Body of pancreas (tissue), 4 donors: ENCODE measurements at regions not wholly inside any gene's neighbourhood (a gene's known extent, or its start where the extent isn't known, plus 50 kb on each side); places are given as distances from the start of the nearest gene placed in this dataset.

Experiments used
- POLR2A ChIP-seq, 3 donors: fragments of 450-650 bp; IDR thresholded peaks; one replicate each; pipeline ENCODE4 v1.6.1; 2016; ENCODE audit warnings: antibody characterized with exemption in 3 of 3, mild to moderate bottlenecking in 2 of 3
- TF ChIP-seq, protein P1 (sequence below), 7 experiments: fragments of 450-650 bp in 4 of 7; fragments of 200-600 bp in 3 of 7; sonication (generic) in 3 of 7; IDR thresholded peaks; one replicate each; pipeline ENCODE4 v1.5.1; 2016 to 2019; ENCODE audit warnings: antibody characterized with exemption in 7 of 7

DNA sequence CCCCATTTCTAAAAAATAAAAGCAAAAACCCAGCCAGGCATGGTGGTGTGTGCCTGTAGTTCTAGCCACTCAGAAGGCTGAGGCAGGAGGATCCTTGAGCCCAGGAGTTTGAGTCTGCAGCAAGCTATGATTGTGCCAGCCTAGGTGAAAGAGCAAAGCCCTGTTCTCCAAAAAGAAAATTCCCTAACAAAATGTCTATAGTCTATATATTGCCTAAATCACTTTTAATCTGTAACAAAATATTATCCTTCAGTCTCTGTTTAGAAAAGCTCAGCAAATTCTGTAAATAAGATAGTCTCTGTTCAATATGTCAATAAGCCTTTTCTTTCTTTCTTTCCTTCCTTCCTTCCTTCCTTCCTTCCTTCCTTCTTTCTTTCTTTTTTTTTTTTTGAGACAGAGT lies 75.8 kb upstream of the ZFP64 start:
- TF ChIP-seq, protein P1, sequence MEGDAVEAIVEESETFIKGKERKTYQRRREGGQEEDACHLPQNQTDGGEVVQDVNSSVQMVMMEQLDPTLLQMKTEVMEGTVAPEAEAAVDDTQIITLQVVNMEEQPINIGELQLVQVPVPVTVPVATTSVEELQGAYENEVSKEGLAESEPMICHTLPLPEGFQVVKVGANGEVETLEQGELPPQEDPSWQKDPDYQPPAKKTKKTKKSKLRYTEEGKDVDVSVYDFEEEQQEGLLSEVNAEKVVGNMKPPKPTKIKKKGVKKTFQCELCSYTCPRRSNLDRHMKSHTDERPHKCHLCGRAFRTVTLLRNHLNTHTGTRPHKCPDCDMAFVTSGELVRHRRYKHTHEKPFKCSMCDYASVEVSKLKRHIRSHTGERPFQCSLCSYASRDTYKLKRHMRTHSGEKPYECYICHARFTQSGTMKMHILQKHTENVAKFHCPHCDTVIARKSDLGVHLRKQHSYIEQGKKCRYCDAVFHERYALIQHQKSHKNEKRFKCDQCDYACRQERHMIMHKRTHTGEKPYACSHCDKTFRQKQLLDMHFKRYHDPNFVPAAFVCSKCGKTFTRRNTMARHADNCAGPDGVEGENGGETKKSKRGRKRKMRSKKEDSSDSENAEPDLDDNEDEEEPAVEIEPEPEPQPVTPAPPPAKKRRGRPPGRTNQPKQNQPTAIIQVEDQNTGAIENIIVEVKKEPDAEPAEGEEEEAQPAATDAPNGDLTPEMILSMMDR (IDR thresholded peaks at IDR 0.05) = no peak
- TF ChIP-seq POLR2A (IDR thresholded peaks at IDR 0.05) = no peak
